ENCODE measurements at regions not wholly inside any gene's neighbourhood (a gene's known extent, or its start where the extent isn't known, plus 50 kb on each side); places are given as distances from the start of the nearest gene placed in this dataset.
"Not testable (repeated sequence)": the region's sequence is repeated elsewhere in the genome, so short reads cannot be mapped to it uniquely, and the experiment has no call there.

DNA sequence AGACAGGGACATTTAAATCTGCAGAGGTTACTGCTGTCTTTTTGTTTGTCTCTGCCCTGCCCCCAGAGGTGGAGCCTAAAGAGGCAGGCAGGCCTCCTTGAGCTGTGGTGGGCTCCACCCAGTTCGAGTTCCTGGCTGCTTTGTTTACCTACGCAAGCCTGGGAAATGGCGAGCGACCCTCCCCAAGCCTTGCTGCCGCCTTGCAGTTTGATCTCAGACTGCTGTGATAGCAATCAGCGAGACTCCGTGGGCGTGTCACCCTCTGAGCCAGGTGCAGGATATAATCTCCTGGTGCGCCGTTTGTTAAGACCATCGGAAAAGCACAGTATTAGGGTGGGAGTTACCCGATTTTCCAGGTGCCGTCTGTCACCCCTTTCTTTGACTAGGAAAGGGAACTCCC is 93.3 kb downstream of the ANKRD30BL start:
- not testable (repeated sequence) for DNase-seq (ENCODE audit: low spot score)

DNA sequence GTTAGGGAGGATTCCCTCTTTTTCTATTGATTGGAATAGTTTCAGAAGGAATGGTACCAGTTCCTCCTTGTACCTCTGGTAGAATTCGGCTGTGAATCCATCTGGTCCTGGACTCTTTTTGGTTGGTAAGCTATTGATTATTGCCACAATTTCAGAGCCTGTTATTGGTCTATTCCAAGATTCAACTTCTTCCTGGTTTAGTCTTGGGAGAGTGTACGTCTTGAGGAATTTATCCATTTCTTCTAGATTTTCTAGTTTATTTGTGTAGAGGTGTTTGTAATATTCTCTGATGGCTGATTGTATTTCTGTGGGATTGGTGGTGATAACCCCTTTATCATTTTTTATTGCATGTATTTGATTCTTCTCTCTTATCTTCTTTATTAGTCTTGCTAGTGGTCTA is 96.4 kb downstream of the ANKRD30BL start:
- DNase-seq (ENCODE audit: low spot score), result not testable (repeated sequence)

DNA sequence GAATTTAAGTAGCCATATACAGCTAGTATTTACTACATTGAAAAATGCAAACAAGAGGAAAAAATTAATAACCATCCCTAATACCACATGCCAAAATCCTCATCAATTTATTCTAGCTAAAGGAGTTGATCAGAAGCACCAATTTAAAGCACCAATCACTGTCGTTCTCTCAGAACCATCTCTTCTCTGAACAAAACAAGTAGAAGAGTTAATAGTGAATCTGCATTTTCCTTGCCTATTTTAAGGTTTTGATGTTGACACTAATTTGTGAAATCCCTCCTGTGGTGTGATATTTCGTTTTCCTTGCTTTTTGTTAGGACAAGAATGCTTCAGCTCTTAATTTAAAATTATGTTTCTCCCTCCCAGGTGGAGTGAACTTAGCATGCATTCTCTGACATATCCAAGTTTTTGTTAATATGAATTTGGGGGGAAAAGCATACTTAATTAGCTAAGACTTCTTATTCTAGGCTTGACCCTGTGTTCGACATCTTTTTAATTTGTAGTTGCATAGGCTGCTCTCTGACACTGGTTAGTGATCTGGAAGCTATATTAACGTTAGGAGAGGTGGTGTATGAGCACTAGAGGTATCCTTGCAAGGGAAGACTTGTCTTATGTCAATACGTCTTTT is 122.0 kb downstream of the ANKRD30BL start:
- not testable (repeated sequence) for DNase-seq (ENCODE audit: low spot score)

DNA sequence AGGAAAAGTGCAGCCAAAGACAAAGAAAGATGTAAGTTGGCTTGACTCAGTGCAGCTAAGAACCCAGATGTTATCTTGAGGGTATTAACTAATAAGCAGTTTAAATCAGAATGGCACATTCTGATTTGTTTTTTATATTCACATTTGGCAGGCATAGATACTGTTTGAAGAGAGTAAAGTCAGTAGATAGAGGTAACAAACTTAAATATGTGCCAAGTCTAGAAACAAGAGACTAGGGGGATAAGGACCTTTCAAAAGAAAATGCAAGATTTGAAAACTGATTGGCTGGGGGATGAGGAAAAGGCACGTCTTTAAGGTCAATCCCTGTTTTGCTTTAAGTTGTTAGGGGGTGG is 122.9 kb downstream of the ANKRD30BL start:
- DNase-seq (ENCODE audit: low spot score), result not testable (repeated sequence)

DNA sequence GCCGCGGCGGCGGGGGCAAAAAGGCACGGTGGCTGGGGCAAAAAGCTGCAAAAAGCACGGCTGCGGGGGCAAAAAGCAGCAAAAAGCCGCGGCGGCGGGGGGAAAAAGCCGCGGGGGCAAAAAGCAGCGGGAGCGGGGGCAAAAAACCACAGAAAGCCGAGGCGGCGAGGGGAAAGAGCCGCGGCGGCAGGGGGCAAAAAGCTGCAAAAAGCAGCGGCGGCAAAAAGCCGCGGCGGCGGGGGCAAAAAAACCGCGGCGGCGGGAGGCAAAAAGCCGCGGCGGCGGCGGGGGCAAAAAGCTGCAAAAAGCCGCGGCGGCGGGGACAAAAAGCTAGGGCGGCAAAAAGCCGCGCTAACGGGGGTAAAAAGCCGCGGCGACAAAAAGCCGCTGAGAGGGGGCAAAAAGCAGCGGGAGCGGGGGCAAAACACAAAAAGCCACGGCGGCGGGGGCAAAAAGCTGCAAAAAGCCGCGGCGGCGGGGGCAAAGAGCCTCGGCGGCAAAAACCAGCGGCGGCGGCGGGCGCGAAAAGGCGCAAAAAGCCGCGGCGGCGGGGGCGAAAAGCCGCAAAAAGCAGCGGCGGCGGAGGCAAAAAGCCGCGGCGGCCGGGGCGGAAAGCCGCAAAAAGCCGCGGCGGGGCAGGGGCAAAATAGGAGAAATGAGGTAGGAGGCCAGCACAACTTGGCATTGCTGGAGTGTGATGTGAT is 123.4 kb downstream of the ANKRD30BL start:
- no peak for DNase-seq (ENCODE audit: low spot score)

DNA sequence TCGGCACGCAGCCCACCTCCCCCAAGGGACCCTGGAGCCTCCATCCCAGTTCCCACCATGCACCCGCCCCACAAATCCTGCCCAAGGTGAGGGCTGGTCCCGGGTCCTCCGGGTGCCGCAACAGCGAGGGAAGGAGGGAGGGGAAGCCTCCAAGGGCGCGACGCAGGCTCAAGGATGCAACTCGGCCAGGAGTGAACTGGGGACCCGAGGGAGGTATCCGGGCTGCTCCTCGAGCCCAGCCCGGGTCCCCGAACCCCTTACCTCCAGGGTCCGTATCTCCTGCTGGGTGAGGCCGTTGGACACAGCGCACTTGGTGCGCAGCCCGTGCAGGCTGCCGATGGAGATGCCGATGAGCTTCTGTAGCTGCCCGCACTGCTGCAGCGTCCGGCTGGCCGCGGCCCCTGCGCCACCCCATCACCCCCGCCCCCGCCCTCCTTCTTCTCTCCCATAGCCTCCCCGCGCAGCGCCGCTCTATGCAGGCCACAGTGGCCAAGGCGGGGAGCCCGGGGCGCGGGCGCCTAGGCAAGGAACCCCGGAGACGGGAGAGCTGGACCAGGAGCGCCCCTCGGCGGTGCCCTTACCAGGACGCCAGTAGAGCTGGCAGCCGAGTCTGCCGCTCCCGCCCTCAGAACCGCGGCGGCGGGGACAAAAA is 124.1 kb downstream of the ANKRD30BL start:
- peak; percentile 27 for DNase-seq (ENCODE audit: low spot score)

DNA sequence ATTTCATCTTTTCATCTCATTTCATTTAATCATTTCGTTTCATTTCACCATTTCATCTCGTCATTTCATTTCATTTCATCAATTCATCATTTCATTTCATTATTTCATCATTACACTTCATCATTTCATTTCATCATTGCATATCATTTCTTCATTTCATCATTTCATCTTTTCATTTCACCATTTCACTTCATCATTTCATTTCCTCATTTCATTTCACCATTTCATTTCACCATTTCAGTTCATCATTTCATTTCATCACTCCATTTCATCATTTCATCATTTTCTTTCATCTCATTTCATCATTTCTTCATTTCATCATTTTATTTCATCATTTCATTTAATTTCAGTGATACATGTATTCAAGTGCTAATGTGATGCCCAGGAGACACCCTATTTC is 127.1 kb downstream of the ANKRD30BL start:
- DNase-seq (ENCODE audit: low spot score), result no peak

DNA sequence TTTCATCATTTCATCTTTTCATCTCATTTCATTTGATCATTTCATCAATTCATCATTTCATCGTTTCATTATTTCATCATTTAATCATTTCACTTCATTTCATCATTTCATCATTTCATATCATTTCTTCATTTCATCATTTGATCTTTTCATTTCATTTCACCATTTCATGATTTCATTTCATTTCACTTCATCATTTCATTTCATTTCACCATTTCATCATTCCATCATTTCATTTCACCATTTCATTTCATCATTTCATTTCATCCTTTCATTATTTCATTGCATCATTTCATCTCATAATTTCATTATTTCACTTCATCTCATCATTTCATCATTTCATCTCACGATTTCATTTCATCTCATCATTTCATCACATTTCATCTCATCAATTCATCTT is 127.8 kb downstream of the ANKRD30BL start:
- no peak for DNase-seq (ENCODE audit: low spot score)

DNA sequence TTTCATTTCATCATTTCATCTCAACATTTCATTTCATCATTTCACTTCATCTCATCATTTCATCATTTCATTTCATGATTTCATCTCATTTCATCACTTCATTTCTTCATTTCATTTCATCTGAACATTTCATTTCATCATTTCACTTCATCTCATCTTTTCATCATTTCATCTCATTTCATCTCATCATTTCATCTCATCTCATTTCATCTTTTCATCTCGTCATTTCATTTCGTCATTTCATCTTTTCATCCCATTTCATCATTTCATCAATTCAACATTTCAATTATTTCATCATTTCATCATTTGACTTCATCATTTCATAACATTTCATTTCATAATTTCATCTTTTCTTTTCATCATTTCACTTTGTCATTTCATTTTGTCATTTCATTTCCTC is 128.4 kb downstream of the ANKRD30BL start:
- no peak for DNase-seq (ENCODE audit: low spot score)

DNA sequence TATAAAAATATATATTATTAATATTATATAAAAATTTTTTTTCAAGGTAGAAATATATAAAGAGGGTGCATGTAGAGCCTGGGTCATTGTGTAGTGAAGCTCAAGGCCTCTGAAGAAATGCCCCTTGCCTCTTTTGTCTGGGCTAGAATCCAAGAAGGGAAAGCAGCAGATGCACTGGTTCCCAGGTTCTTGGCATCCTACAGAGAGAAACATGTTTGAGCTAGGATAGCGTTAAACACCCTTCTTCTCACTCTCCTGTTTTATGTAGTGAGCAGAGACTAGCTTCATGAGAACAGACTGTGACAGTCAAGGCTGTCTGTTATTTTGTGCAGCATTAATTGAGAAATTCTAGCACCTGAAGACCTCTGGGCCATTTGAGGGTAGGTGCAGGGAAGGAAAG is 149.7 kb downstream of the ANKRD30BL start:
- not testable (repeated sequence) for DNase-seq (ENCODE audit: low spot score)

DNA sequence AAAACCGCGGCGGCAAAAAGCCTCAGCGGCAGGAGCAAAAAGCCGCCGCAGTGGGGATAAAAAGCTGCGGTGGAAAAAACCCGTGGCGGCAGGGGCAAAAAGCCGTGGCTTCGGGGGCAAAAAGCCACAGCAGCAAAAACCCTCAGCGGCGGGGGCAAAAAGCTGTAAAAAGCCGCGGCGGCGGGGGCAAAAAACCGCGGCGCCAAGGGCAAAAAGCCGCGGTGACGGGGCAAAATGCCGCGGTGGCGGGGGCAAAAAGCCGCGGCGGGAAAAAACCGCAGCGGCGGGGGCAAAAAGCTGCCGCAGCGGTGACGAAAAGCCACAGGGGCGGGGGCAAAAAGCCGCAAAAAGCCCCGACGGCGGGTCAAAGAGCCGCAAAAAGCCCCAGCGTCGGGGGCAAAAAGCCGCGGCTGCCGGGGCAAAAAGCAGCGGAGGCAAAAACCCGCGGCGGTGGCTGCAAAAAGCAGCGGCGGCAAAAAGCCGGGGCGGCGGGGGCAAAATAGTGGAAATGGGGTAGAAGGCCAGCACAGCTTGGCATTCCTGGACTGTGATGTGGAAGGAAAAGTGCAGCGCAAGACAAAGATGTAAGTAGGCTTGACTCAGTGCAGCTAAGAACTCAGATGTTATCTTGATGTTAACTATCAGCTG is 151.8 kb downstream of the ANKRD30BL start:
- DNase-seq (ENCODE audit: low spot score), result peak; percentile 1

DNA sequence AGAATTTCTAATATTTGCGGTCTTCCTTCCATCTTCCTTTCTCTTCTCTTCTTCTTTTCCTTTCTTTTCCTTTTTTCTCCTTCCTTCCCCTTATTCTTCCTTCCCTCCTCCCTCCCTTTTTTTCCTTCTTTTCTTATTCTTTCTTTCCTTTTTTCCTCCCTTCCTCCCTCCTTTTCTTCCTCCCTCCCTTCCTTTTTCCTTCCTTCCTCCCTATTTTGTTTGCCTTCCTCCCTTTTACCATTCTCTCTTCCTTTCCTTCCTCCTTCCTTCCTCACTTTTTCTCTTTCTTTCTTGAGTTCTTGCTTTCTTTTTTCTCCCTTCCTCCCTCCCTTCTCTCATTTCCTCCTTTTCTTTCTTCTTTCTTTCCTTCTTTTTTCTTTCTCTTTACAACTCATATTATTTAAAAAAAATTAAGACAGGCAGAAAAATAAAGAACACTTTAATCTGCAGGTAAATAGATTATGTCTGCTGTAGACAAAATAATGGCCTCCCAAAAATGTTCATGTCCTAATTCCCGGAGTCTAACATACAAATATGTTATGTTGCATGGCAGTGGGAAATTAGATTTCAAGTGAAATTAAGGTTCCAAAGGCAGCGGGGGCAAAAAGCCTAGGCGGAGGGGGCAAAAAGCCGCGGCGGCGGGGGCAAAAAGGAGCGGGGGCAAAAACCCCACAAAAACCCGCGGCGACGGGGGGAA is 152.4 kb downstream of the ANKRD30BL start:
- no peak for DNase-seq (ENCODE audit: low spot score)

DNA sequence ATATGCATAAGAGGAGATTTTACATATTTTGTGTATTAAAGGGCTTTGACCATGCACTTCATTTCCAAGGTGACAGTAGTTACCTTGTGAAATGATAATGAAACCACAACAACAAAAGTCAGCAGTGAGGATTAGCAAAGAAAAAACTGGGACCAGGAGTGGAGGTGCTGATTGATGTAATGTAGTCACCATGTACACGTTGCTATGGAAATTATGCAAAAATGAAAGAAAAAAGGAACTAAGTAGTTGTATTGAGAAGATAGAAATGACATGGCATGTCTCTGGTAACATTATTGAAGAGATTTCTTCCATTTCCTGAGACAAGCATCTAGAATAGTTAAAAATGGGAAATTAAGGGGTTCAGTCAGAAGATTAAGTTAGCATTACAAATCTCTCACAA is 171.0 kb downstream of the ANKRD30BL start:
- not testable (repeated sequence) for DNase-seq (ENCODE audit: low spot score)

DNA sequence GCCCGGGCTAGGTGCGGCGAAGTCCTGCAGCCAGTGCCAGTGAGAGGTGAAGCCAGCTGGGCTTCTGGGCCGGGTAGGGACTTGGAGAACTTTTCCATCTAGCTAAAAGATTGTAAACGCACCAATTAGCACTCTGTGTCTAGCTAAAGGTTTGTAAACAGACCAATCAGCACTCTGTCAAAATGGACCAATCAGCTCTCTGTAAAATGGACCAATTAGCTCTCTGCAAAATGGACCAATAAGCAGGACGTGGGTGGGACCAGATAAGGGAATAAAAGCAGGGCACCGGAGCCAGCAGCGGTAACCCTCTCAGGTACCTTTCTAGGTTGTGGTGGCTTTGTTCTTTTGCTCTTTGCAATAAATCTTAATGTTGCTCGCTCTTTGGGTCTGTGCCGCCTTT is 195.1 kb downstream of the ANKRD30BL start:
- DNase-seq (ENCODE audit: low spot score), result not testable (repeated sequence)

DNA sequence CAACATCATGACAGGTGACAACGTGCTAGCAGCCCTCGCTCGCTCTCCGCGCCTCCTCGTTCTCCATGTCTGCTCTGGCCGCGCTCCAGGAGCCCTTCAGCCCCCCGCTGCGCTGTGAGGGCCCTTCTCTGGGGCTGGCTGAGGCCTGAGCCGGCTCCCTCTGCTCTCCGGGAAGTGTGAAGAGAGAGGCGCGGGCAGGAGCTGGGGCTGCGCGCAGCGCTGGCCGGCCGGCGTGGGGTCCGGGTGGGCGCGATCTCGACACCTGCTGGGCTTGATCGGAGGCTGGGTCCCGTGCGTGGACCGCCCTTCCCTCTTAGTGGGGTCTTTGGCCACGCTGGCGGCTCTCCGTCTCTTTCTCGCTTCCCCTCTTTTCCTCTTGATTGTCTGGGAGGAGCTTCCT is 195.5 kb downstream of the ANKRD30BL start:
- DNase-seq (ENCODE audit: low spot score), result no peak

DNA sequence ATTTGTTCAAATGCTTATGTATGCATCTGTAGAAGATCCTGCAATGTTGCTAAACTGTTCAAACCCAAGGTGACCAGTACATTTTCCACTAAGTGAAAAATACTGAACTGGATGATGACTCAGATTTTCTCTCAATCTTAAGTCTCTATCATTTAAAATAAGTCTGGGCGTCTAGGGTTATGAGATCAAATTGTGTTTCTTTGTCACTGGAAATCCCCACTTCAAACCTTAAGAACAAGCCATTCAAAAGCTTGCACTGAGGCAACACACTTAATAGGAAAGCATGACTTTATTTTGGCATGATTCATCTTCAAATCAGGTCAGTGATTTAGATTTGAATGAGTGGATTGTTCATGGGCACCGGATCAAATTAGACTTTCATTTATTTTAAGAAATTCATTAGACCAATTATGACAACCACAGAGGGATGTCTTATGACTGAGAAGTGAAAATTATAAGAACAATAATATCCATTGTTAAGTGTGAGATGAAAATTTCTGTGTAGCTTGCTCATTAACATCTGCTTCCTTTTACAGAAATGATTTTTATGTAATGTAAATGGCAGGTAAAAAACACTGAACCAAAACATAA is 203.6 kb downstream of the ANKRD30BL start:
- DNase-seq (ENCODE audit: low spot score), result not testable (repeated sequence)

DNA sequence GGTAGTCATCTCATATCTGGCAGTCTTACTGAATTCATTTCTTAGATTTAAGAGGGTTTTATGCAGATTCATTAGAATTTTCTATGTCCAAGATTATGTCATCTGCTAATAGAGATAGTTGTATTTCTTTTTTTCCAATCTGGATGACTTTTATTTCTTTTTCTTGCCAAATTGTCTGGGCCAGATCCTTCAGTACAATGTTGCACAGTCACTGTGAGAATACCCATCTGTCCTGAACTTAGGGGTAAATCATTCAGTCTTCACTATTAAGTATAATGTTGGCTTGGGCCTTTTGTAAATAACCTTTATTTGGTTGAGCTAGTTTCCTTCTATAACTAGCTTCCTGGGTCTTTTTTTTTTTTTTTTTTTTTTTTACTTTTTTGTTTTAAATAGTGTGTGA is 213.1 kb downstream of the ANKRD30BL start:
- DNase-seq (ENCODE audit: low spot score), result not testable (repeated sequence)

DNA sequence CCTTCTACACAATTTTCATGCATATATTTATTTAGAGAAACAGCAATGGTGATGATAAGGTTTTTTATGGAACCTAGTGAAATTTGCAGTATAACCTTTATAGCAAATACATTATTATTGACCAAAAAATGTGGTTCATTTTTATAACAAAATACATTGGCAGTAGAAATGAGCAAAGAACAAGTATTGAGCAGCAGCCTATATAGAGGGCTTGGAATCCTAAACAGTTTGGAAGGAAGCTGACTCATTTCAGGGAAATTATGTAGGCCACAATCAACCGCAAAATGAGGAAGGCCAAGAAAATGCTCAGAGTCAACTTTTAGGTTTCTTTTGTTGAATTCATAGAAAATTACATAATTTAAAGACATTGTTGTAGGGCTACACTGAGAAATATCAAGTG is 238.5 kb downstream of the ANKRD30BL start:
- not testable (repeated sequence) for DNase-seq (ENCODE audit: low spot score)

DNA sequence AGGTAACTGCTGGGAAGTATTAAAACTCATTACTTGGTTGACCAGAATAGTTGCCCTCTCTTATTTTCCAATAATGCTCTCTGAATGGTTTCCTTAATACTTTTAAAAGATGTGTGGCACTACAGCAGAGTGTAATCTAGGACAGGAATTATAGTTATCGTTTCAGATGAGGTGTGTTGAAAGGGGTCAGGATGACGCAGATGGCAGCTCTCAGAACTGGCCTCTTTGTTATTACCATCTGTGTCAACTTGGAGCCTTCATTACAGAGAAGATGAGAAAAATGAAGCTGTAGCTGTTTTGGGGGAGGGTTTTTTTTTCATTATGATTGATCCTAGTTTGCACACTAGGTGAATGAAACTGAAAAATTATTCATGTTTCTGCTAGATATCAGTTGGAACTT is 238.9 kb downstream of the ANKRD30BL start:
- not testable (repeated sequence) for DNase-seq (ENCODE audit: low spot score)
